Fibroblast of lung (primary cell): ENCODE measurements at regions not wholly inside any gene's neighbourhood (a gene's known extent, or its start where the extent isn't known, plus 50 kb on each side); places are given as distances from the start of the nearest gene placed in this dataset.

Experiments
- DNase-seq, 2 donors: peaks; one replicate each; pipeline versions ENCODE4 v3.0.0 to v3.0.0-alpha.2; 2010; ENCODE audit warnings: low read depth in 2 of 2
- H2AFZ ChIP-seq: 2 replicates; pipeline ENCODE4 v1.5.1; 2012; ENCODE audit warnings: low read length, control low read depth, inconsistent platforms
- H3K27ac ChIP-seq: 2 replicates; pipeline ENCODE4 v1.5.1; 2011; ENCODE audit warnings: low read length, control low read depth; ENCODE audit not compliant: insufficient read depth
- H3K27me3 ChIP-seq: 2 replicates; pipeline ENCODE4 v1.5.1; 2011; ENCODE audit warnings: mild to moderate bottlenecking, low read length; ENCODE audit not compliant: control insufficient read depth, insufficient read depth
- H3K36me3 ChIP-seq: 2 replicates; pipeline ENCODE4 v1.5.1; 2011; ENCODE audit warnings: low read length; ENCODE audit not compliant: control insufficient read depth, insufficient read depth
- H3K4me1 ChIP-seq: 2 replicates; pipeline ENCODE4 v1.5.1; 2011; ENCODE audit warnings: low read length; ENCODE audit not compliant: control insufficient read depth, insufficient read depth; ENCODE audit errors: extremely low read depth
- H3K4me2 ChIP-seq: 2 replicates; pipeline ENCODE4 v1.5.1; 2011; ENCODE audit warnings: low read length, control low read depth; ENCODE audit not compliant: insufficient read depth; ENCODE audit errors: extremely low read depth
- H3K4me3 ChIP-seq, 4 experiments: fragments of 200-600 bp in 1 of 4; sonication (generic) in 1 of 4; replicated peaks in 1 of 4; 2 replicates each; pipeline ENCODE4 v1.5.1; 2011 to 2016; ENCODE audit warnings: low read length in 4 of 4, low read depth in 3 of 4, mild to moderate bottlenecking in 3 of 4, control low read depth in 2 of 4, inconsistent platforms in 1 of 4, mixed read lengths in 1 of 4; ENCODE audit not compliant: insufficient read depth in 1 of 4; ENCODE audit errors: control extremely low read depth in 1 of 4
- H3K79me2 ChIP-seq: 2 replicates; pipeline ENCODE4 v1.5.1; 2012; ENCODE audit warnings: mild to moderate bottlenecking, low read length, inconsistent platforms; ENCODE audit not compliant: control insufficient read depth, insufficient read depth
- H3K9ac ChIP-seq: 2 replicates; pipeline ENCODE4 v1.5.1; 2011; ENCODE audit warnings: mild to moderate bottlenecking, low read length, control low read depth; ENCODE audit not compliant: insufficient read depth
- H3K9me3 ChIP-seq: 2 replicates; pipeline ENCODE4 v1.5.1; 2012; ENCODE audit warnings: low read depth, low read length; ENCODE audit not compliant: control insufficient read depth, insufficient read depth
- H4K20me1 ChIP-seq: 2 replicates; pipeline ENCODE4 v1.5.1; 2011; ENCODE audit warnings: low read length; ENCODE audit not compliant: control insufficient read depth, insufficient read depth; ENCODE audit errors: extremely low read depth
- EZH2 ChIP-seq: IDR thresholded peaks from 2 replicates; pipeline ENCODE4 v1.5.1; 2012; ENCODE audit warnings: low read length, control low read depth, mild to moderate bottlenecking; ENCODE audit errors: missing control alignments
- TF ChIP-seq, protein P1 (sequence below), 2 donors: IDR thresholded peaks in 1 of 2; conservative IDR thresholded peaks in 1 of 2; 1 replicate in 1 of 2; 2 replicates in 1 of 2; pipeline ENCODE4 v1.5.1; 2011 to 2012; ENCODE audit warnings: low read length in 2 of 2, control low read depth in 1 of 2, inconsistent platforms in 1 of 2, low read depth in 1 of 2, mild to moderate bottlenecking in 1 of 2

DNA sequence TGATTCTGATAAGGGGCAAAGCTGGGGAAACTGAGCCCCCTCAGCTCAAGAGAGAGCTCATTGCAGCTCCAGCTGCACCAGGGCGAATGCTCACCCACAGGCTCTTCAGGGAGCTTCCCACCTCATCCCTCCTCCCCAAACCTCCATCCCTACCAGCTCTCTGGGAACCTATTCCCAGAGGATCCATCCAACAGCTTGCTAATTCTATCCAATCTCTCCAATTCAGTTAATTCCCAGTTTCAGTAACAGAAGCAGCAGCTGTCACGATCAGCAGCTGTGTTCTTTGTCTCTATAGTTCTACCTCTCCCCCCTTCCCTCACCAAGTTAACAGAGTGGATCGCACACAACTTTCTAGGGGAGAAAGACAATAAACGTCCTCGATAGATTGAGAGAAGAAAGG lies 135.5 kb upstream of the EFNA5 start:
- Histone ChIP-seq H4K20me1 (no peaks in the 10 kb centered on the region), H3K4me2 (no peak overlapping the region), H3K4me3 (no peak overlapping the region), H3K79me2 (no peaks in the 10 kb centered on the region), H3K9me3 (no peaks in the 10 kb centered on the region), H2AFZ (no peak overlapping the region), H3K27ac (no peak overlapping the region), H3K27me3 (no peaks in the 10 kb centered on the region), H3K36me3 (no peaks in the 10 kb centered on the region), H3K4me1 (no peaks in the 10 kb centered on the region), H3K9ac (no peak overlapping the region)
- no peak for TF ChIP-seq EZH2
- TF ChIP-seq, protein P1, sequence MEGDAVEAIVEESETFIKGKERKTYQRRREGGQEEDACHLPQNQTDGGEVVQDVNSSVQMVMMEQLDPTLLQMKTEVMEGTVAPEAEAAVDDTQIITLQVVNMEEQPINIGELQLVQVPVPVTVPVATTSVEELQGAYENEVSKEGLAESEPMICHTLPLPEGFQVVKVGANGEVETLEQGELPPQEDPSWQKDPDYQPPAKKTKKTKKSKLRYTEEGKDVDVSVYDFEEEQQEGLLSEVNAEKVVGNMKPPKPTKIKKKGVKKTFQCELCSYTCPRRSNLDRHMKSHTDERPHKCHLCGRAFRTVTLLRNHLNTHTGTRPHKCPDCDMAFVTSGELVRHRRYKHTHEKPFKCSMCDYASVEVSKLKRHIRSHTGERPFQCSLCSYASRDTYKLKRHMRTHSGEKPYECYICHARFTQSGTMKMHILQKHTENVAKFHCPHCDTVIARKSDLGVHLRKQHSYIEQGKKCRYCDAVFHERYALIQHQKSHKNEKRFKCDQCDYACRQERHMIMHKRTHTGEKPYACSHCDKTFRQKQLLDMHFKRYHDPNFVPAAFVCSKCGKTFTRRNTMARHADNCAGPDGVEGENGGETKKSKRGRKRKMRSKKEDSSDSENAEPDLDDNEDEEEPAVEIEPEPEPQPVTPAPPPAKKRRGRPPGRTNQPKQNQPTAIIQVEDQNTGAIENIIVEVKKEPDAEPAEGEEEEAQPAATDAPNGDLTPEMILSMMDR (conservative IDR thresholded peaks at IDR 0.05 in 1 of 2, IDR thresholded peaks at IDR 0.05 in 1 of 2; ENCODE audit: low read depth in 1 of 2, low read length in 2 of 2) = no peak
- no peak for DNase-seq

DNA sequence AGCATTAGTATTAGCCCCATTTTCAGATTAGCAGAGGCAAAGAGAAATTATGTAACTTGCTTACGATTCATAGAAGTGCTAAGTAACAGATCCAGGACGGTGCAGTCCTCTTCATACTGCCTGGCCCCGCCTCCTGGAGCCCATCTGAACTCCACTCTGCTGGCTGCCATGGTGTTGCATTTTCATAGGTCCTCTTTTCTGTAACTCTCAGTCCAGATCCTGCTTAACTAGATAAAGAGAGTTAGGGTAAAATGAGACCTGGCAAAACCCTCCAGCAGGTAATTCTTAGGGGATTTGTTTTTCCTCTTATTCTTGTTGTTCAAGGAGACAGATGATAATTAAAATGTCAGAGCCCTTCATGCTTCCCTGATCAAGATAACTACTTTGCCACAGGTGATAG lies 135.1 kb upstream of the EFNA5 start:
- H3K9ac ChIP-seq = no peak overlapping the region

DNA sequence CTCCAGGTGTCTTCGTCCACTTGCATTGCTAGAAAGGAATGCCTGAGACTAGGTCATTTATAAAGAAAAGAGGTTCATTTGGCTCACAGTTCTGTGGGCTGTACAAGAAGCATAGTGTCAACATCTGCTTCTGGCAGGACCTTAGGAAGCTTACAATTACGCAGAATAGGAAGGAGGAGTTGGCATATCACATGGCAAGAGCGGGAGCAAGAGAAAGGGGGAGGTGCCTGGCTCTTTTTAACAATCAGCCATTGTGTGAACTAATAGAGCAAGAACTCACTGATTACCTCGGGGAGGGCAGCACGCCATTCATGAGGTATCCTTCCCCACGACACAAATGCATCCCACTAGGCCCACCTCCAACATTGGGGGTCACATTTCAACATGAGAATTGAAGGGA lies 134.4 kb upstream of the EFNA5 start:
- Histone ChIP-seq H3K4me1 (no peaks in the 10 kb centered on the region), H3K36me3 (no peaks in the 10 kb centered on the region), H3K9ac (no peak overlapping the region), H4K20me1 (no peaks in the 10 kb centered on the region), H3K4me2 (no peak overlapping the region), H3K9me3 (no peaks in the 10 kb centered on the region), H3K79me2 (no peaks in the 10 kb centered on the region), H3K27me3 (no peaks in the 10 kb centered on the region), H2AFZ (no peak overlapping the region), H3K4me3 (no peak overlapping the region), H3K27ac (no peak overlapping the region)
- no peak for DNase-seq
- no peak for TF ChIP-seq EZH2
- TF ChIP-seq, protein P1 (conservative IDR thresholded peaks at IDR 0.05 in 1 of 2, IDR thresholded peaks at IDR 0.05 in 1 of 2; ENCODE audit: low read depth in 1 of 2, low read length in 2 of 2) = no peak

More for the DNA sequence above, 135.1 kb upstream of the EFNA5 start:
- no peak for DNase-seq
- Histone ChIP-seq H2AFZ (no peak overlapping the region), H3K27ac (no peak overlapping the region), H3K4me1 (no peaks in the 10 kb centered on the region), H4K20me1 (no peaks in the 10 kb centered on the region), H3K9me3 (no peaks in the 10 kb centered on the region), H3K36me3 (no peaks in the 10 kb centered on the region), H3K4me3 (no peak overlapping the region), H3K4me2 (no peak overlapping the region), H3K27me3 (no peaks in the 10 kb centered on the region), H3K79me2 (no peaks in the 10 kb centered on the region)
- TF ChIP-seq, protein P1 (conservative IDR thresholded peaks at IDR 0.05 in 1 of 2, IDR thresholded peaks at IDR 0.05 in 1 of 2; ENCODE audit: low read depth in 1 of 2, low read length in 2 of 2) = no peak
- no peak for TF ChIP-seq EZH2
